Ovary (tissue), 3 donors: ENCODE measurements at regions not wholly inside any gene's neighbourhood (a gene's known extent, or its start where the extent isn't known, plus 50 kb on each side); places are given as distances from the start of the nearest gene placed in this dataset.

Experiments used
- CTCF ChIP-seq, 3 donors: fragments of 450-650 bp in 2 of 3; fragments of 200-600 bp in 1 of 3; IDR thresholded peaks; one replicate each; pipeline versions ENCODE4 v1.5.1 to v1.8.0; 2016 to 2022; ENCODE audit warnings: antibody characterized with exemption in 3 of 3, mild to moderate bottlenecking in 1 of 3
- EP300 ChIP-seq: sonication (generic); formaldehyde crosslinking; IDR thresholded peaks from one replicate; pipeline ENCODE4 v1.6.1; 2017; ENCODE audit warnings: antibody characterized with exemption
- POLR2A ChIP-seq: fragments of 450-650 bp; IDR thresholded peaks from one replicate; pipeline ENCODE4 v1.6.1; 2017; ENCODE audit warnings: antibody characterized with exemption, mild to moderate bottlenecking, moderate library complexity
- donor health status: DM: no; HTN: no; CAD: no.

- TF ChIP-seq EP300 (no peak), CTCF (IDR thresholded peaks at IDR 0.05) (no peak), POLR2A (no peak)
Observed at GRCh38 chr17:73794336-73794735, 150.1 kb upstream of the SDK2 start.
